OCI-LY7 (cell line): ENCODE measurements at regions not wholly inside any gene's neighbourhood (a gene's known extent, or its start where the extent isn't known, plus 50 kb on each side); places are given as distances from the start of the nearest gene placed in this dataset.

Experiments
- EZH2phosphoT487 ChIP-seq: fragments of 200-600 bp; sonication (generic); IDR thresholded peaks from 2 replicates; pipeline ENCODE4 v1.6.1; 2018; ENCODE audit warnings: low read depth, borderline replicate concordance, mild to moderate bottlenecking, mixed run types, antibody characterized with exemption, low read length, moderate library complexity, mixed read lengths
- TF ChIP-seq, protein P1 (sequence below): fragments of 200-600 bp; sonication (generic); conservative IDR thresholded peaks from 2 replicates; pipeline ENCODE4 v1.5.1; 2014; ENCODE audit warnings: mild to moderate bottlenecking, antibody characterized with exemption, low read length, moderate library complexity, mixed read lengths

DNA sequence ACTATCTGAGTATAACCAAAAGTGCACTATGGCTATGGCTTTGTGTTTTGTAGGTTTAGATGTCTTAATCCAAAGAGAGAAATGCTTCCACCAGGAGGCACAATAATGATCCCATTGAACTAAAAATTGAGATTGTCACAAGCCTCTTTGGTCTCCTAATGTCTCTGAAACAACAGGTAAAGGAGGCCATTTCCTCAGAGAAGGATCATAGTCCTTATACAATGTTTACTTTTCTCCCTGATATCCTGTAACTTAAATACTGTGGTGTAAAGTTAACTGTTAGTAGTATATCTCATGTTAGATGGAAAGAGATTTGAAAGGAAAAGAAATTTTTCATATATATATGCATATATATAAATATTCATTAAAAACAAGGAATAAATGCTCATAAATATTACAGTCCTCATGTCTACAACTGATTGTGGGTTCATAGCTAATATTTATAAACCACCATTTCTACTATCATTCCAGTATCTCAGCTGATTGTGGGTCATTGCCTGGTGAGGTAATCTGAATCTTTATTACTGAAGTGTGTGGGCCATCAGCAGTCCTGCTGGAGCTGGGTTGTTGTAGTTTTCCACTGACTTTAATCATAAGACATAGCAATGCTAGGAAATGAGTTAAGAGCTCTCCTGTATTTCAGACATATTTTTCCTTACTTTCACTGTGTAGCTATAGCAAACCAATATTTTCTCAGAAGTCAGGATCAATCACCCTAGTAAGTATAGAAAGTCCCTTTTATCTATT, 1230.4 kb downstream of the PCDH18 start:
- TF ChIP-seq, protein P1, sequence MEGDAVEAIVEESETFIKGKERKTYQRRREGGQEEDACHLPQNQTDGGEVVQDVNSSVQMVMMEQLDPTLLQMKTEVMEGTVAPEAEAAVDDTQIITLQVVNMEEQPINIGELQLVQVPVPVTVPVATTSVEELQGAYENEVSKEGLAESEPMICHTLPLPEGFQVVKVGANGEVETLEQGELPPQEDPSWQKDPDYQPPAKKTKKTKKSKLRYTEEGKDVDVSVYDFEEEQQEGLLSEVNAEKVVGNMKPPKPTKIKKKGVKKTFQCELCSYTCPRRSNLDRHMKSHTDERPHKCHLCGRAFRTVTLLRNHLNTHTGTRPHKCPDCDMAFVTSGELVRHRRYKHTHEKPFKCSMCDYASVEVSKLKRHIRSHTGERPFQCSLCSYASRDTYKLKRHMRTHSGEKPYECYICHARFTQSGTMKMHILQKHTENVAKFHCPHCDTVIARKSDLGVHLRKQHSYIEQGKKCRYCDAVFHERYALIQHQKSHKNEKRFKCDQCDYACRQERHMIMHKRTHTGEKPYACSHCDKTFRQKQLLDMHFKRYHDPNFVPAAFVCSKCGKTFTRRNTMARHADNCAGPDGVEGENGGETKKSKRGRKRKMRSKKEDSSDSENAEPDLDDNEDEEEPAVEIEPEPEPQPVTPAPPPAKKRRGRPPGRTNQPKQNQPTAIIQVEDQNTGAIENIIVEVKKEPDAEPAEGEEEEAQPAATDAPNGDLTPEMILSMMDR = no peak
- no peak for TF ChIP-seq EZH2phosphoT487
